ENCODE measurements at regions not wholly inside any gene's neighbourhood (a gene's known extent, or its start where the extent isn't known, plus 50 kb on each side); places are given as distances from the start of the nearest gene placed in this dataset.
A peak's percentile ranks its signal among the peaks of the same experiment; 100 is the strongest.
"Not testable (repeated sequence)": the region's sequence is repeated elsewhere in the genome, so short reads cannot be mapped to it uniquely, and the experiment has no call there.

GRCh38 chr2:187610450-187610849 lies 56.2 kb upstream of the TFPI start:
- not testable (repeated sequence) for H3K4me1 ChIP-seq (ENCODE audit: control insufficient read depth, insufficient read depth, low read length); H3K27ac ChIP-seq (ENCODE audit: low read depth, low read length); DNase-seq (ENCODE audit: low read depth in 4 of 6, low spot score in 6 of 6); H3K27me3 ChIP-seq (ENCODE audit: control insufficient read depth, insufficient read depth, low read length); H3K9me3 ChIP-seq (ENCODE audit: control insufficient read depth, insufficient read depth, low read length); H3K4me3 ChIP-seq (ENCODE audit: low read depth, low read length); H3K36me3 ChIP-seq (ENCODE audit: control insufficient read depth, insufficient read depth, low read length)
- WGBS (ENCODE audit: insufficient coverage), result no CpG with 5 or more reads among the region's 2 CpGs

GRCh38 chr2:187612857-187613256 lies 58.6 kb upstream of the TFPI start:
- DNase-seq (ENCODE audit: low read depth in 4 of 6, low spot score in 6 of 6), result peak in 1 of 6 donors; percentile 50
- H3K27ac ChIP-seq (ENCODE audit: low read depth, low read length), result no peak overlapping the region
- WGBS (ENCODE audit: insufficient coverage), result 100% methylated on average over 1 of the region's 1 CpG

GRCh38 chr2:187614756-187615155 lies 60.5 kb upstream of the TFPI start:
- DNase-seq (ENCODE audit: low read depth in 4 of 6, low spot score in 6 of 6), result peak in 1 of 6 donors; percentile 62
- no peaks in the 10 kb centered on the region for H3K36me3 ChIP-seq (ENCODE audit: control insufficient read depth, insufficient read depth, low read length)
- H3K9me3 ChIP-seq (ENCODE audit: control insufficient read depth, insufficient read depth, low read length), result no peaks in the 10 kb centered on the region
- no peak overlapping the region for H3K4me3 ChIP-seq (ENCODE audit: low read depth, low read length)
- WGBS (ENCODE audit: insufficient coverage), result no CpG with 5 or more reads among the region's 2 CpGs
- no peaks in the 10 kb centered on the region for H3K27me3 ChIP-seq (ENCODE audit: control insufficient read depth, insufficient read depth, low read length)
- H3K4me1 ChIP-seq (ENCODE audit: control insufficient read depth, insufficient read depth, low read length), result no peaks in the 10 kb centered on the region
- H3K27ac ChIP-seq (ENCODE audit: low read depth, low read length), result no peak overlapping the region

More at GRCh38 chr2:187612857-187613256, 58.6 kb upstream of the TFPI start:
- H3K9me3 ChIP-seq (ENCODE audit: control insufficient read depth, insufficient read depth, low read length), result no peaks in the 10 kb centered on the region
- H3K4me3 ChIP-seq (ENCODE audit: low read depth, low read length), result no peak overlapping the region
- no peaks in the 10 kb centered on the region for H3K27me3 ChIP-seq (ENCODE audit: control insufficient read depth, insufficient read depth, low read length)
- H3K4me1 ChIP-seq (ENCODE audit: control insufficient read depth, insufficient read depth, low read length), result no peaks in the 10 kb centered on the region
- H3K36me3 ChIP-seq (ENCODE audit: control insufficient read depth, insufficient read depth, low read length), result no peaks in the 10 kb centered on the region

DNA sequence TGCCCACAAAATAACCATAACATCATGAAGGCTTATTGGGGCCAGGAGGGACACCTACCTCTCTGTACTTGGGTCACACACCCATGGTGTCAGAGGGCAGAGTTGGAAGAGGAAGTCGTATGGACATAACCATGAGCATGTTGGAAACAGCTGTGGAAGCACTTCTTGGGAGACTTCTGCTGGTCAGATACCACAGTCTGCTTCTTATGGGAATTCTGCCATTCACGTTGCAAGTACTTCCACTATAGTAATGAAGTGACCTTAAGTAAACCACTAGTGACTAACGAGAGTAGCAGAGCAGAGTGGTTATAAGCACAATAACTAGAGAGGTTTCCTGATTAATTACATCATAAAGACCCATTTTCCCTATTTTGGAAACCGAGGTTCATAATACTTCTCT lies 61.1 kb upstream of the TFPI start:
- H3K27ac ChIP-seq (ENCODE audit: low read depth, low read length), result no peak overlapping the region
- H3K9me3 ChIP-seq (ENCODE audit: control insufficient read depth, insufficient read depth, low read length), result no peaks in the 10 kb centered on the region
- H3K36me3 ChIP-seq (ENCODE audit: control insufficient read depth, insufficient read depth, low read length), result no peaks in the 10 kb centered on the region
- no CpG with 5 or more reads among the region's 4 CpGs for WGBS (ENCODE audit: insufficient coverage)
- no peak overlapping the region for H3K4me3 ChIP-seq (ENCODE audit: low read depth, low read length)
- DNase-seq (ENCODE audit: low read depth in 4 of 6, low spot score in 6 of 6), result no peak
- no peaks in the 10 kb centered on the region for H3K27me3 ChIP-seq (ENCODE audit: control insufficient read depth, insufficient read depth, low read length)
- no peaks in the 10 kb centered on the region for H3K4me1 ChIP-seq (ENCODE audit: control insufficient read depth, insufficient read depth, low read length)

DNA sequence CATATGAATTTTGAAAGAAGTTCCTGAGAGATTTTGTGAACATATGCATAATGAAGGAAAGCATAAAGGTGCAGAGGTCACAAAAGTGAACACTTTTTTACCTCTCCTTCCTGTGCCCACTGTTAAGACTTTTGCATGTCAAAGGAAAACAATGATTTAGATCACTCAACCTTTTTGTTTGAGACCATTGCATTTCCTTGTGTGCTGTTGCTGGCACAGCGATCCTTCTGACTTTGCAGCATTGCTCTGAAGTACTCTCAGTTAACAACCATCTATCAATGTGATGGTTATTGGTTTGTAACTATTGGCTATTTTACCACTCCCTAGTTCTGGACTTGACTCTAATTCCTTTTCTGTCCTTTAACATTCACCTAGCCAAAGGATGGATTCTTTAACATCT lies 61.7 kb upstream of the TFPI start:
- WGBS (ENCODE audit: insufficient coverage), result no CpG with 5 or more reads among the region's 1 CpG
- no peaks in the 10 kb centered on the region for H3K36me3 ChIP-seq (ENCODE audit: control insufficient read depth, insufficient read depth, low read length)
- H3K27me3 ChIP-seq (ENCODE audit: control insufficient read depth, insufficient read depth, low read length), result no peaks in the 10 kb centered on the region
- no peak overlapping the region for H3K27ac ChIP-seq (ENCODE audit: low read depth, low read length)
- H3K4me3 ChIP-seq (ENCODE audit: low read depth, low read length), result no peak overlapping the region
- no peak for DNase-seq (ENCODE audit: low read depth in 4 of 6, low spot score in 6 of 6)
- no peaks in the 10 kb centered on the region for H3K9me3 ChIP-seq (ENCODE audit: control insufficient read depth, insufficient read depth, low read length)
- H3K4me1 ChIP-seq (ENCODE audit: control insufficient read depth, insufficient read depth, low read length), result no peaks in the 10 kb centered on the region

DNA sequence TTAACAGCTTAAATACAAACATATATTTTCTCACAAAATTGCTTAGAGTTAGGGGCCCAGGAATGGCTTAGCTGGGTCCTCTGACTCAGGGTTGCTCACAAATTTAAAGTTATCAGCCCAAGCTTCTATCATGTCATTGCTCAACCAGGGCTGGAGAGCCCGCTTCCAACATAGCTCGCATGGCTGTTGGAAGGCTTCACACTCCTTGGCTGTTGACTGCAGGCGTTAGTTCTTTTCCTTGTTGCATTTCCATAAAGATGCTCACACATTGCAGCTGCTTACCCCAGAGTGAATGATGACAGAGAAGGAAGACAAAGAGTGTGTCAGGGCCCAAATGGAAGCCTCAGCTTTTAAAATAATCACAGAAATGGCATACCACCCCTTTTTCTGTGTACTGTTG lies 62.9 kb upstream of the TFPI start:
- H3K27me3 ChIP-seq (ENCODE audit: control insufficient read depth, insufficient read depth, low read length), result no peaks in the 10 kb centered on the region
- H3K9me3 ChIP-seq (ENCODE audit: control insufficient read depth, insufficient read depth, low read length), result no peaks in the 10 kb centered on the region
- H3K36me3 ChIP-seq (ENCODE audit: control insufficient read depth, insufficient read depth, low read length), result no peaks in the 10 kb centered on the region
- H3K4me1 ChIP-seq (ENCODE audit: control insufficient read depth, insufficient read depth, low read length), result no peaks in the 10 kb centered on the region
- WGBS (ENCODE audit: insufficient coverage), result 90% methylated on average over 2 of the region's 3 CpGs
- H3K4me3 ChIP-seq (ENCODE audit: low read depth, low read length), result no peak overlapping the region
- no peak overlapping the region for H3K27ac ChIP-seq (ENCODE audit: low read depth, low read length)
- peak in 1 of 6 donors; percentile 20 for DNase-seq (ENCODE audit: low read depth in 4 of 6, low spot score in 6 of 6)

- Histone ChIP-seq H3K27ac (ENCODE audit: low read depth, low read length) (no peak overlapping the region), H3K9me3 (ENCODE audit: control insufficient read depth, insufficient read depth, low read length) (no peaks in the 10 kb centered on the region), H3K4me1 (ENCODE audit: control insufficient read depth, insufficient read depth, low read length) (no peaks in the 10 kb centered on the region), H3K4me3 (ENCODE audit: low read depth, low read length) (no peak overlapping the region), H3K36me3 (ENCODE audit: control insufficient read depth, insufficient read depth, low read length) (no peaks in the 10 kb centered on the region), H3K27me3 (ENCODE audit: control insufficient read depth, insufficient read depth, low read length) (no peaks in the 10 kb centered on the region)
- peak in 2 of 6 donors; percentile 33 to 42 for DNase-seq (ENCODE audit: low read depth in 4 of 6, low spot score in 6 of 6)
Observed at GRCh38 chr2:187617905-187618304, 63.7 kb upstream of the TFPI start.

- no CpG with 5 or more reads among the region's 2 CpGs for WGBS (ENCODE audit: insufficient coverage)
- H3K4me1 ChIP-seq (ENCODE audit: control insufficient read depth, insufficient read depth, low read length), result no peaks in the 10 kb centered on the region
- no peak overlapping the region for H3K27ac ChIP-seq (ENCODE audit: low read depth, low read length)
- no peaks in the 10 kb centered on the region for H3K36me3 ChIP-seq (ENCODE audit: control insufficient read depth, insufficient read depth, low read length)
- H3K4me3 ChIP-seq (ENCODE audit: low read depth, low read length), result no peak overlapping the region
- H3K27me3 ChIP-seq (ENCODE audit: control insufficient read depth, insufficient read depth, low read length), result no peaks in the 10 kb centered on the region
- DNase-seq (ENCODE audit: low read depth in 4 of 6, low spot score in 6 of 6), result peak in 1 of 6 donors; percentile 57
- no peaks in the 10 kb centered on the region for H3K9me3 ChIP-seq (ENCODE audit: control insufficient read depth, insufficient read depth, low read length)
Observed at GRCh38 chr2:187618813-187619212, 64.6 kb upstream of the TFPI start.

DNA sequence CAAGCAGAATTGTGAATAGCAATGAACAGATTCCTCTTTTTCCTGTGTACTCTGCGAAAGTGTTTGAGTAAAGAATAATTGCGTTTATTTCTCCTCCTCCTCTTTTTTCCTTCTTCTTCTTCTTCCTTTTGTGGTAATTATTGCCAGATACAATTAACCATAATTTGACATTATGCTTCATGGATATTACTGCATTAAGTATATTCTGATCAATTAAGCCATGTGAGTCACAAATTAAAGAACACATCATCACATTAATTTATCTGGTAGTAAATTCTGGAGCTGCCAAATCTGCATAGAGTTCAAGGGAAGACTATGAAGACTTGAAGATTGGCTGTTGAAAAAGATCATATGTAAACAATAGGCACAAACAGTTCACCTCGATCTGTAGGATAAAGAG lies 72.9 kb upstream of the TFPI start:
- Histone ChIP-seq H3K27ac (ENCODE audit: low read depth, low read length) (no peak overlapping the region), H3K9me3 (ENCODE audit: control insufficient read depth, insufficient read depth, low read length) (no peaks in the 10 kb centered on the region), H3K36me3 (ENCODE audit: control insufficient read depth, insufficient read depth, low read length) (no peaks in the 10 kb centered on the region), H3K27me3 (ENCODE audit: control insufficient read depth, insufficient read depth, low read length) (no peaks in the 10 kb centered on the region), H3K4me3 (ENCODE audit: low read depth, low read length) (no peak overlapping the region), H3K4me1 (ENCODE audit: control insufficient read depth, insufficient read depth, low read length) (no peaks in the 10 kb centered on the region)
- no CpG with 5 or more reads among the region's 3 CpGs for WGBS (ENCODE audit: insufficient coverage)
- DNase-seq (ENCODE audit: low read depth in 4 of 6, low spot score in 6 of 6), result no peak

DNA sequence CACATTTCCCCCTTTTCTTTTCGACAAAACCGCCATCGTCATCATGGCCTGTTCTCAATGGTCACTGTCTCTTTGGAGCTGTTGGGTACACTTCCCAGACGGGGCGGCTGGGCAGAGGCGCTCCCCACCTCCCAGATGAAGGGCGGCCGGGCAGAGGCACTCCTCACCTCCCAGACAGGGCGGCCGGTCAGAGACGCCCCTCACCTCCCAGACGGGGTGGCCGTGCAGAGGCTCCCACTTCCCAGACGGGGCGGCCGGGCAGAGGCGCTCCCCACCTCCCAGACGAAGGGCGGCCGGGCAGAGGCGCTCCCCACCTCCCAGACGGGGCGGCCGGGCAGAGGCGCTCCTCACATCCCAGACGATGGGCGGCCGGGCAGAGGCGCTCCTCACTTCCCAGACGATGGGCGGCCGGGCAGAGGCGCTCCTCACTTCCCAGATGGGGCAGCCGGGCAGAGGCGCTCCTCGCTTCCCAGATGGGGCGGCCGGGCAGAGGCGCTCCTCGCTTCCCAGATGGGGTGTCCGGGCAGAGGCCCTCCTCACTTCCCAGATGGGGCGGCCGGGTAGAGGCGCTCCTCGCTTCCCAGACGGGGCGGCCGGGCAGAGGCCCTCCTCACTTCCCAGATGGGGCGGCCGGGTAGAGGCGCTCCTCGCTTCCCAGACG lies 82.6 kb upstream of the TFPI start:
- H3K4me1 ChIP-seq (ENCODE audit: control insufficient read depth, insufficient read depth, low read length); H3K9me3 ChIP-seq (ENCODE audit: control insufficient read depth, insufficient read depth, low read length); H3K4me3 ChIP-seq (ENCODE audit: low read depth, low read length); H3K36me3 ChIP-seq (ENCODE audit: control insufficient read depth, insufficient read depth, low read length); H3K27ac ChIP-seq (ENCODE audit: low read depth, low read length); H3K27me3 ChIP-seq (ENCODE audit: control insufficient read depth, insufficient read depth, low read length); DNase-seq (ENCODE audit: low read depth in 4 of 6, low spot score in 6 of 6): not testable (repeated sequence)
- WGBS (ENCODE audit: insufficient coverage), result 94% methylated on average over 12 of the region's 53 CpGs

Measured in spinal cord (tissue), 9 donors.